ENCODE measurements at regions not wholly inside any gene's neighbourhood (a gene's known extent, or its start where the extent isn't known, plus 50 kb on each side); places are given as distances from the start of the nearest gene placed in this dataset.

DNA sequence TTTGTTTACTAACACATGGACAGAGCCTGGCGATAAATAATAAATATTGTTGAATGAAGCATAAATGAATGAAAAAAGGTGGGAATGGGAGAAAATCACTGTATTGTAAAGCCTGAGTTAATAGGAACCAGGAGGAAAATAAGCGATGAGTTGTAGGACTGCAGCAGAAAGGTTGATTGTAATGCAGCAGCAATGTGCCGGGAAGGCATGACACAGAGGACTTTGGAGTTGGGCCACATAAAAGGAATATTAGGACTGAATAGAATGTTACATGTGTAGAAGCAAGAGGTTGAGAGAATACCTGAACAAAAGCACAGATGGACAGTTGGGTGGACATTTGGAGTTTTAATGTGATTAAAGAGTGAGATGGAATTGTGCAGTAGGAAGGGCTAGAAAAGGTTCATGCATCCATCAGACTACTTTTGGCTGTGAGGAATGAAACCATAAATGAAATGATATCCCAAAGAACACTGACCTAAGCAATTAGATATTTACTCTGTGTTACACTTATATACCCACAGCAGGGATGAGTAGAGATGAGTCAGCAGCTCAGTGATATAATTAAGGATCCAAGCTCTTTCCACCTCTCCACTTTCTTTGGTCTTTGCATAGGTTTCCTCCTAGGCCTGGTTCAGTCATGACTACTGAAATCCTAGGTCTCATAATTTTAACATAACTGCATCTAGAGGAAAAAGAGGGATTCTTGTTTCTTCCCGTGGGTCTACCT is 55.4 kb downstream of the CCER1 start:
- Mint-ChIP-seq H3K9me3 (no peaks in the 10 kb centered on the region), H3K27ac (no peak overlapping the region), H3K4me3 (no peak overlapping the region), H3K36me3 (ENCODE audit: low read depth) (no peaks in the 10 kb centered on the region), H3K4me1 (ENCODE audit: low read depth) (no peaks in the 10 kb centered on the region), H3K27me3 (peaks cover 4% of the 10 kb centered on the region)
- no peak for DNase-seq

DNA sequence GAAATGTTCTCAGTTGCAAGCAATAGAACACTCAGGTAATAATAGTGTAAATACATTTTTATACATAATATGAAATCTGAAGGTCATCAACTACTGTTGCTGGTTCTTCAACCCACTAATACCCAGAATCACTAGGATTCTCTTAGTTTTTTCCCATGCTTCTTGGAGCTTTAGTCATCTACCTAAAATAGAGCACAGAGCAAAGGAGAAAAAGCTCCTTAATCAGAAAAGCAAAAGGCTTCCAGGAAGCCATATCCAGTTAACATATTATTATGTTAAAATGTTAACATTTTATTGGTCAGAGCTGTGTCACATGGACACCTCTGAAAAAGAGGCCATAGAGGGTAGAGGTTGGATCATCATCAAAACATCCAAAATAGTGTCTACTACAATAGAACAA is 57.0 kb downstream of the CCER1 start:
- H3K9me3 Mint-ChIP-seq = no peaks in the 10 kb centered on the region
- no peak overlapping the region for H3K27ac Mint-ChIP-seq
- no peaks in the 10 kb centered on the region for H3K36me3 Mint-ChIP-seq (ENCODE audit: low read depth)
- H3K4me3 Mint-ChIP-seq = no peak overlapping the region
- no peaks in the 10 kb centered on the region for H3K4me1 Mint-ChIP-seq (ENCODE audit: low read depth)
- peaks cover 7% of the 10 kb centered on the region for H3K27me3 Mint-ChIP-seq
- no peak for DNase-seq

DNA sequence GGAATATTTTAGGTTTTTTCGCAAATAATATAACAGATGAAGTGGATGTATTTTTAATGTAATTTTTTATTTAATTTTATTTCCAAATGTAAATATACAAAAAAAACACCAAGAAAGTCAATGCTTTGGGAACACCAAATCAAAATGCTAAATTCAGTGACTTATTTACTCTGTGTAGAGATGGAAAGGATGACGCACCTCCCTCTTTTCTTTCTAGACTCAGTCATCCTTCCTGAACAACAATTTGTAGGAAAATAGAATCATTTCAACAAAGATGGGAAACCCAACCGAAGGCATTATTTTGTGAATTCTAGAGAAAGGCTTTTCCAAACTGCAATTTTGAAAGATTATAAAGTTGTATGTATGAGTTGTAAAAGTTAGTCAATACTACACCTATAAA is 57.7 kb downstream of the CCER1 start:
- no peak for DNase-seq
- Mint-ChIP-seq H3K27ac (no peak overlapping the region), H3K27me3 (peaks cover 7% of the 10 kb centered on the region), H3K4me1 (ENCODE audit: low read depth) (no peaks in the 10 kb centered on the region), H3K36me3 (ENCODE audit: low read depth) (no peaks in the 10 kb centered on the region), H3K9me3 (no peaks in the 10 kb centered on the region), H3K4me3 (no peak overlapping the region)

DNA sequence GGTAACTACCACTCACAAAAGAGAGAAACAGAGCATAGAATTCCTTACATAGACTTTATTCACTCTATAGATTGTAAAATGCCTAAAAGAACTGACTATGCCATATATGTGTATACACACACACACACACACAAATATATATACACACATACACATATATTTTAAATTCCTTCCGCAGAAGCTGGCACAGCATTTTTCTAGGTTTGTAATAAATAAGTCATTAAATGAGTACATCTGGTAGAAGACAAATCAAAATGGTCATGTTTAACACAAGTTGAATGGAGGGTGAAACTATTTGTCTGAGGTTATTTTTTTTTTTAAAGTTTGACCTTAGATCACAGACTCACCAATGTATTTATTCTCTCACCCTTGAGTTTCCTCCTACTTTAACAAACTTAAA is 58.2 kb downstream of the CCER1 start:
- Mint-ChIP-seq H3K9me3 (no peaks in the 10 kb centered on the region), H3K4me1 (ENCODE audit: low read depth) (no peaks in the 10 kb centered on the region), H3K27ac (no peak overlapping the region), H3K36me3 (ENCODE audit: low read depth) (no peaks in the 10 kb centered on the region), H3K27me3 (peaks cover 7% of the 10 kb centered on the region), H3K4me3 (no peak overlapping the region)
- DNase-seq = no peak

DNA sequence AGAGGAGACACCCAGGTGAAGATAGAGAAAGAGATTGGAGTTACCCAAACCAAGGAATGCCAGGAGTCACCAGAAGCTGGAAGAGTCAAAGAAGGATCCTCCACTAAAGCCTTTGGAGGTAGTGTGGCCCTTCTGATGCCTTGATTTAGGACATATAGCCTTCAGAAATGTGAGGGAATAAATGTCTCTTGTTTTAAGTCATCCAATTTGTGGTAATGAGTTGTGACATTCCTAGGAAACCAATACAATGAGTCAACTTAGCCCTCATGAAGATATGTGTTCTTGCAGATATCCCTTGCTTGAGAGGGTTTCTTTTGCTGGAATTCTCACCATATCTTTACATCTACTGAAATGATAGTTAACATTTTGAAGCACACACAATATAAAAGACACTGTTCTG is 58.8 kb downstream of the CCER1 start:
- Mint-ChIP-seq H3K9me3 (no peaks in the 10 kb centered on the region), H3K27me3 (peaks cover 7% of the 10 kb centered on the region), H3K4me3 (no peak overlapping the region), H3K27ac (no peak overlapping the region), H3K4me1 (ENCODE audit: low read depth) (no peaks in the 10 kb centered on the region), H3K36me3 (ENCODE audit: low read depth) (no peaks in the 10 kb centered on the region)
- DNase-seq = no peak

DNA sequence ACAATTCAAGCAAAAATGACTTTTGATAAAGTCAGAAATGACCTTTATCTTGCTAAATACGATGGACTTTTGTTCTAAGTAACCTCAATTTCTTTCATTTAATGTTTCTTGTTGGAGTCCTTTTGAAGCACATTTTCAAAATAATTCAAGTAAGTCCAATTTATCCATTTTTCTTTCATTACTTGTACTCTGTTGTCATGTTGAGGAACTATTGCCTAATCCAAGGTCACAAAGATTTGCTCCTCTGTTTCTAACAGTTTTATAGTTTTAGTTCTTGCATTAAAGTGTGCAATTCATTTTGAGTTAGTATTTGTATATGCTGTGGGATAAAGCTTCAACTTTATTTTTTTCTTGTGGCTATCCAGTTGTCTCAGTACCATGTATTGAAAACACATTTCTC is 66.7 kb downstream of the CCER1 start:
- DNase-seq = no peak
- Mint-ChIP-seq H3K27ac (no peak overlapping the region), H3K9me3 (no peaks in the 10 kb centered on the region), H3K36me3 (ENCODE audit: low read depth) (no peaks in the 10 kb centered on the region), H3K4me3 (no peak overlapping the region), H3K27me3 (no peaks in the 10 kb centered on the region), H3K4me1 (ENCODE audit: low read depth) (no peaks in the 10 kb centered on the region)

DNA sequence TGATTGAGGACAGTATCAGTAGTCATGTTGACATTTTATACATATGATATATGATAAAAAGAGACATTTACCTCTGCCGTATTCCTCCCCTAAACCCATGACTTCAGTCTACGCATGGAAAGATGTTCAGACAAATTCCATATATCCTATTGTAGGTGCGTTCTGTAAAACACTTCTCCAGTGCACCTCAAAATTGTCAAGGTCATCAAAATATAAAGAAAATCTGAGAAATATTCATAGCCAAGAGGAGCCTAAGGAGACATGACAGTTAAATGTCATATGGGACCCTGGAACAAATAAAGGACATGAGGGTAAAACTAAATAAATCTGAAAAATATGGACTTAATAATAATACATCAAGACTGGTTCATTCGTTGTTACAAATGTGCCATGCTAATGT is 71.5 kb downstream of the CCER1 start:
- Mint-ChIP-seq H3K9me3 (no peaks in the 10 kb centered on the region), H3K27ac (no peak overlapping the region), H3K27me3 (no peaks in the 10 kb centered on the region), H3K4me1 (ENCODE audit: low read depth) (no peaks in the 10 kb centered on the region), H3K36me3 (ENCODE audit: low read depth) (no peaks in the 10 kb centered on the region), H3K4me3 (no peak overlapping the region)
- DNase-seq = no peak

DNA sequence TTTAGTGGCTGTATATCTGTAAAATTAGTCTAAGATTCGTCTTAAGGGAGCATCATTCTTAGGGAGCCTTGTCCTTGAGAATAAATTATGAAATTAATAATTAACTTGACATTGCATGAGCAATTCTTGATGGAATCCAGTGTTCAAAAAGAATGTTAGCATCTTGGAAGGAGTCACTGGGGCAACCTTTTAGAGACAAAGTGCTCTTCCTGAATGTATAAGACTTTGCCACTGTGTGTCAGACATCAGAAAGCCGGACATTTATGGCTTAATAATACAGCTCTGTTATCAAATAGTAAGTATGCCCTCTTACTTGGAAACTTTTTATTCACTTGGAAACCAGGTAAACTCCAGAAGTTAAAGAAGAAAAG is 83.3 kb downstream of the CCER1 start:
- Mint-ChIP-seq H3K36me3 (ENCODE audit: low read depth) (no peaks in the 10 kb centered on the region), H3K27ac (no peak overlapping the region), H3K9me3 (no peaks in the 10 kb centered on the region), H3K27me3 (peaks cover 4% of the 10 kb centered on the region), H3K4me3 (no peak overlapping the region), H3K4me1 (ENCODE audit: low read depth) (no peaks in the 10 kb centered on the region)
- no peak for DNase-seq

DNA sequence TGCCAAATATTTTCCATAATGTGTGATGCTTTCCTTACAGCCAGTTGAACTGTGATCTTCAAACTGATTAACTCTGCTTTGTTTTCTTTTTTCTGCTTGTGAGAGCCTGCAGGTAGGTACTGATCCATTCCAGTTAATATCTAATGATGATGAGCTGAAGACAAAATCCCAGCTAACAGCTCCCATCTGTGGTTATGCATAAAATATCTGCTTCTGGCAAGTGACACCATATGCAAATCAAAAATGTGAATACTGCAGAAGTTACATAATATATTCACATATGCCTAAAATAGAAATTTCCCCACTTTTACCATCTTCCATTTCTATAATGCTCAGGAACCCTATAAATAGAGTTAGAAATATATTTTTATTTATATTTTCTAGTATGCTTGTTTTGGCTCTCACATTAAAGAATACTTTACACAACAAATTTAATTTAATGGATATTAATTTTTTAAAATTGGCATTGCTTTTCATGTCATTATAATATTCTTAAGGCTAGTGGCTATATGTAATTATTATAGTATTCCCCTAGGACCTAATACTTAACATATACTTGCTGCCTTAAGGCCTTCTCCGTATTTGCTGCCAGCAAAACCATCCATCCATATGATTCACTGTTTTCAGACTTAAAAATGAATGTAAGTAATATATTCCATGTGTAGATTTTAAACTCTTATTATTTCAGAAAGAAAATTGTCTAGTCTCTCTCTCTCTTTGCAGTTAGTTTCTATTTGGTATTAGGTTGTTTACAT is 83.8 kb downstream of the CCER1 start:
- H3K9me3 Mint-ChIP-seq = no peaks in the 10 kb centered on the region
- no peak overlapping the region for H3K4me3 Mint-ChIP-seq
- no peaks in the 10 kb centered on the region for H3K4me1 Mint-ChIP-seq (ENCODE audit: low read depth)
- H3K27ac Mint-ChIP-seq = no peak overlapping the region
- H3K27me3 Mint-ChIP-seq = peaks cover 9% of the 10 kb centered on the region
- H3K36me3 Mint-ChIP-seq (ENCODE audit: low read depth) = no peaks in the 10 kb centered on the region
- no peak for DNase-seq

DNA sequence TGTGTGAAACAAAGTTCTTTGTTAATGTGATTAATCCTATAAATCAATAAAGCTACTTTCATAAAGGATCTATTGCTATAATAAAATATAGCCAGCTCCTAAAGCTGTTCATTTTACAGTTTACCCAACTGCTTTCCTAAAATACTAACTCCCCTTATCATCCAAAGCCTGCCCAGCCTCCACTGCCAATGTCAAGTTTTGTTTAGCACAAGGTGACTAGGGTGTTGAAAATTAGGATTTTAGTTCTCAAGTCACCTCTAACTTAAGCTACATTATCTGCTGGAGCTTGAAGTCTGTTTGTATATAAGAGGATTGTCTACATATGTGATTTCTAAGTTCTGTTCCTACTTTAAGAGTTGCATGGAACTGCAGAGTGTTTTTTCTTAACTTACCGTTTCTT is 86.3 kb downstream of the CCER1 start:
- no peak for DNase-seq
- no peaks in the 10 kb centered on the region for H3K9me3 Mint-ChIP-seq
- no peaks in the 10 kb centered on the region for H3K36me3 Mint-ChIP-seq (ENCODE audit: low read depth)
- no peak overlapping the region for H3K4me3 Mint-ChIP-seq
- H3K27me3 Mint-ChIP-seq = peaks cover 9% of the 10 kb centered on the region
- no peaks in the 10 kb centered on the region for H3K4me1 Mint-ChIP-seq (ENCODE audit: low read depth)
- H3K27ac Mint-ChIP-seq = no peak overlapping the region

DNA sequence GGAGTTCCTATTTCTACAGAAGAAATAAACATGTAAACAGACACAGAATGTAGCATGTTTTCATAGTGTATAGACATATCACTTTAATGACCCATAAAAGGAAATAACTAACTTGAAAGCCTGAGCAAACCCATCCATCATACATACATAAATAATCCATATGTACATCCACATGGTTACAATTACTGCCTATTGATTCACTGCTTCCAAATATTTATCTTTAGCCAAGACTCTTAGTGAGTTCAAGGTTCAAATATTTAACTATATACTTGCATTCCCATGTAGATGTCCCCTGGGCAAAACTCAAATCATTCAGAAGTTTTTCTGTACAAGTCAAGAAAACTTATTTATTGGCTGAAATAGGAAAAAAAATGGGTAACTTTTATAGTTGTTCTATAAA is 95.4 kb downstream of the CCER1 start:
- H3K9me3 Mint-ChIP-seq = no peaks in the 10 kb centered on the region
- no peak overlapping the region for H3K27ac Mint-ChIP-seq
- no peak for DNase-seq
- no peaks in the 10 kb centered on the region for H3K4me1 Mint-ChIP-seq (ENCODE audit: low read depth)
- no peaks in the 10 kb centered on the region for H3K36me3 Mint-ChIP-seq (ENCODE audit: low read depth)
- peaks cover 15% of the 10 kb centered on the region for H3K27me3 Mint-ChIP-seq
- no peak overlapping the region for H3K4me3 Mint-ChIP-seq

DNA sequence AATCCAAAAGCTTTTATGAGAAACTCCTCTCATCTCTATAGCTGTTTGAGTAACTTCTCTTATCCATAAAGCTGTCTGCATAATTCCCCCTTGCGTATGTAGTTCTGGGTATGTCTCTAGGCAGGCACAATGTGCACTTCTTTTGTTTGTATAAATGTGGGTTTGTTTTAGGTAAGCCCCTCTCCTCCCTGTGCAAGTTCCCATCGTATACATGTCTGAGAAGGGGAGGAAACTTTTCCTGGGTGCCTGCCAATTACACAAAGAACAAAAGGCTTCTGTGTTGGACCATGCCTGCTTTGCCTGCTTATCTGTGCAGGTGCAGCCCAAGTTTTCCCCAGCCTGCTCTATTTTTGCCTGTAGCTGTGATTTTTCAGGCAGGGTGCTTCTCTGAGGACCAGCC is 96.7 kb downstream of the CCER1 start:
- Mint-ChIP-seq H3K4me1 (ENCODE audit: low read depth) (peaks cover 1% of the 10 kb centered on the region), H3K36me3 (ENCODE audit: low read depth) (no peaks in the 10 kb centered on the region), H3K4me3 (no peak overlapping the region), H3K27ac (no peak overlapping the region), H3K9me3 (no peaks in the 10 kb centered on the region), H3K27me3 (peaks cover 15% of the 10 kb centered on the region)
- no peak for DNase-seq

DNA sequence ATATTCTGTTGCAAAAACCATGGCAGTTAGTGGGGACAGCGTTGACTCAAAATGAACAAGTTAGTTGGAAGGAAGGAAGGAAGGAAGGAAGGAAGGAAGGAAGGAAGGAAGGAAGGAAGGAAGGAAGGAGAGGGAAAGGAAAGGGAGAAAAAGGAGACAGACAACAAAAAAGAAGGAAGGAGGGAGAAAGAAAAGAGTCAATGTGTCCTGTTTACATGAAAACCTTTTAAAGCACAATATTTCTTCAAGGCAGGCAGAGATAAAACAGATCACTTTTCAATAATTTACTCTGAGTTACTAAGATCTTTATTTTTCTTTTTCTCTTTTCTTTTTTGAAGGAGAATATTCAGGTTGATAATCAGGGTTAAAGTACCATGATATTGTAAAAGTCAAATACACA is 99.4 kb downstream of the CCER1 start:
- Mint-ChIP-seq H3K9me3 (no peaks in the 10 kb centered on the region), H3K27ac (no peak overlapping the region), H3K4me3 (no peak overlapping the region), H3K4me1 (ENCODE audit: low read depth) (peaks cover 1% of the 10 kb centered on the region), H3K36me3 (ENCODE audit: low read depth) (no peaks in the 10 kb centered on the region), H3K27me3 (no peaks in the 10 kb centered on the region)
- no peak for DNase-seq

DNA sequence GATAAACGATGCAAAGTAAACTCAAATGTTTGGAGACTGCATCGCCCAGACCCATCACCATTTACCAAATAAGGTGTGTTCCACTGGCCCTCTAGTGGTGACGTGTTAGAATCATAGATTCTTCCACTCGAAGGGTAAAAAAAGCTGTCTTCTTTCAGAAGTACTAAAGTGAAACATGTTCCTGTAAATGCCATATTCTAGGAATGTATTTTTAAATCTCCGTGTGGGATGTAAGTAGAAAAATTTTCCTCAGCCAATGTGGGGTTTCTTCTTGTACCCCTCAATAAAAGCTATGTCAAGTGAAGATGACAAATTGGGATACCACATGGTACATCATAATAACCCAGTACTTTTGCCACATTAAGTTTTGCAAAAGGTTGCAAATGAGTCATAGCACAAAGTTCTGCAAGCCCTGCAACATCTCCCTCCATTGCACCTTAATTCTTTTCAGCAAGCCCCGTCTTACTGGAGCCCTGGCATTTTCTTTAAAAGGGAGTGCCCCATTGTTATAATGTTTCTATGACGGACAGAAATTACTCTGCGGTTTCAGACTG is 100.8 kb downstream of the CCER1 start:
- Mint-ChIP-seq H3K4me3 (no peak overlapping the region), H3K27me3 (peaks cover 5% of the 10 kb centered on the region), H3K27ac (no peak overlapping the region), H3K9me3 (no peaks in the 10 kb centered on the region), H3K4me1 (ENCODE audit: low read depth) (peaks cover 1% of the 10 kb centered on the region), H3K36me3 (ENCODE audit: low read depth) (no peaks in the 10 kb centered on the region)
- DNase-seq = no peak

All from activated T-cell treated with anti-CD3 and anti-CD28 coated beads, Interleukin-2, amount 50 U/mL, for 24 hours (primary cell).